ENCODE measurements at regions not wholly inside any gene's neighbourhood (a gene's known extent, or its start where the extent isn't known, plus 50 kb on each side); places are given as distances from the start of the nearest gene placed in this dataset.

GRCh38 chr2:65512783-65513182, 80.4 kb upstream of the SPRED2 start:
- H3K27ac Mint-ChIP-seq: no peak overlapping the region
- no peak for TF ChIP-seq CTCF (IDR thresholded peaks at IDR 0.05; ENCODE audit: unreplicated experiment in 3 of 3)
- H3K27me3 Mint-ChIP-seq (ENCODE audit: low read depth): no peaks in the 10 kb centered on the region
- H3K4me1 Mint-ChIP-seq: no peaks in the 10 kb centered on the region
- H3K4me3 Mint-ChIP-seq: no peak overlapping the region
- H3K9me3 Mint-ChIP-seq: peaks cover 5% of the 10 kb centered on the region
- no peaks in the 10 kb centered on the region for H3K36me3 Mint-ChIP-seq (ENCODE audit: low read depth)

GRCh38 chr2:65511306-65511705, 78.9 kb upstream of the SPRED2 start:
- H3K36me3 Mint-ChIP-seq (ENCODE audit: low read depth): no peaks in the 10 kb centered on the region
- H3K27ac Mint-ChIP-seq: no peak overlapping the region
- TF ChIP-seq CTCF (IDR thresholded peaks at IDR 0.05; ENCODE audit: unreplicated experiment in 3 of 3): no peak
- H3K27me3 Mint-ChIP-seq (ENCODE audit: low read depth): no peaks in the 10 kb centered on the region
- H3K4me3 Mint-ChIP-seq: no peak overlapping the region
- H3K4me1 Mint-ChIP-seq: peaks cover 2% of the 10 kb centered on the region
- peaks cover 5% of the 10 kb centered on the region for H3K9me3 Mint-ChIP-seq

DNA sequence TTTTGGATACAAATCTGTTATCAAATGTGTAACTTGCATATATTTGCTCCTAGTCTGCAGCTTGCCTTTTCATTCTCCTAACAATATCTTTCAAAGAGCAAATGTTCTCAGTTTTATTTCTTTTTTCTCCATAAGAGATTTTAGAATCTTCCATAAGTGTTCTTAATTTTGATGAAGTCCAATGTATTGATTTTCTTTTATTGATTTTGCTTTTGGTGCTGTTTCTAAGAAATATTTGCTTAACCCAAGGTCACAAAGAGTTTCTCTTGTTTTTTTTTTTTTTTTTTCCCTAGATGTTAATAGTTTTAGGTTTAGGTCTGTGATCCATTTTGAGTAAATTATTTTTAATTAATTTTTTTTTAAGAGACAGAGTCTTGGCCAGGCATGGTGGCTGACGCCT, 75.8 kb upstream of the SPRED2 start:
- no peak overlapping the region for H3K27ac Mint-ChIP-seq
- H3K36me3 Mint-ChIP-seq (ENCODE audit: low read depth): no peaks in the 10 kb centered on the region
- H3K27me3 Mint-ChIP-seq (ENCODE audit: low read depth): peaks cover 7% of the 10 kb centered on the region

GRCh38 chr2:65507102-65508069, 75.0 kb upstream of the SPRED2 start:
- Mint-ChIP-seq H3K36me3 (ENCODE audit: low read depth) (no peaks in the 10 kb centered on the region), H3K4me3 (no peak overlapping the region), H3K9me3 (peaks cover 5% of the 10 kb centered on the region), H3K4me1 (peaks cover 16% of the 10 kb centered on the region), H3K27ac (no peak overlapping the region), H3K27me3 (ENCODE audit: low read depth) (peaks cover 7% of the 10 kb centered on the region)
- no peak for TF ChIP-seq CTCF (IDR thresholded peaks at IDR 0.05; ENCODE audit: unreplicated experiment in 3 of 3)

More for the DNA sequence above, 75.8 kb upstream of the SPRED2 start:
- Mint-ChIP-seq H3K4me1 (peaks cover 16% of the 10 kb centered on the region), H3K9me3 (peaks cover 5% of the 10 kb centered on the region), H3K4me3 (no peak overlapping the region)
- TF ChIP-seq CTCF (IDR thresholded peaks at IDR 0.05; ENCODE audit: unreplicated experiment in 3 of 3): no peak

DNA sequence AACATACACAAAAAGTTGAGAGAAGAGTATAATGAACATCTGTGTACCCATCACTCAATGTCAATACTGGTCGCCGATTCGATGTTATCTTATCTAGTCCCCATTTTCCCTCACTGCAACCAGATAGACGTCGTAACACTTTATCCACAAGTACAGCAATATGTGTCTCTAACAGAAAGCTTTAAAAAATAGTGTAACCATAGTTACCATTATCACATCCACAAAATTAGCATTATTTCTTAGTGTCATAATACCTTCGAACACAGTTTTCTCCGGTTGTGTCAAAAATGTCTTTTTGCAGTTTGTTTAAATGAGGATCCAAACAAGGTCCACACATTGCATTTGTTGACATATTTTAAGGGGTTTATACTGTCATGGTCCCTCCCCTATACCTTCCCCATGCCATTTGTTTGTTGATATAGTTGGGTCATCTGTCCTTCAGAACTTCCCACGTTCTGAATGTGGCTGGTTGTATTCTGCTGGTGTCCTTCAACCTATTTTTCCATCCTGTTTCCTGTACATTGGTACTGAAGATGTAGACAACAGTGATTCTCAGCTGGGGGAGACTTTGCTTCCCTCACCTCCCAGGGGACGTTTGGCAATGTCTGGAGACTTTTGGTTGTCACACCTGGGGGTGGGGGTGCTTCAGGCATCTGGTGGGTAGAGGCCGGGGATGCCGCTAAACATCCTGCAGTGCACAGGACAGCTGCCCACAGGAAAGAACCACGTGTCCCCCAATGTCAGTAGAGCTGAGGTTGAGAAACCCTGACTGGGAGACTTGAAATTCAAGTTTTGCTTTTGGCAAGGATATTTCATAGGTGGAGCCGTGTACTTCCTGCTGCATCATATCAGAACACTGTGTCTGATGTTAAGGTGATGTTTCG, 72.7 kb upstream of the SPRED2 start:
- Mint-ChIP-seq H3K27ac (no peak overlapping the region), H3K4me1 (peaks cover 16% of the 10 kb centered on the region), H3K27me3 (ENCODE audit: low read depth) (peaks cover 7% of the 10 kb centered on the region), H3K9me3 (peaks cover 2% of the 10 kb centered on the region), H3K4me3 (no peak overlapping the region), H3K36me3 (ENCODE audit: low read depth) (no peaks in the 10 kb centered on the region)
- no peak for TF ChIP-seq CTCF (IDR thresholded peaks at IDR 0.05; ENCODE audit: unreplicated experiment in 3 of 3)

Measured in nephron (organoid).